ENCODE measurements at regions not wholly inside any gene's neighbourhood (a gene's known extent, or its start where the extent isn't known, plus 50 kb on each side); places are given as distances from the start of the nearest gene placed in this dataset.

DNA sequence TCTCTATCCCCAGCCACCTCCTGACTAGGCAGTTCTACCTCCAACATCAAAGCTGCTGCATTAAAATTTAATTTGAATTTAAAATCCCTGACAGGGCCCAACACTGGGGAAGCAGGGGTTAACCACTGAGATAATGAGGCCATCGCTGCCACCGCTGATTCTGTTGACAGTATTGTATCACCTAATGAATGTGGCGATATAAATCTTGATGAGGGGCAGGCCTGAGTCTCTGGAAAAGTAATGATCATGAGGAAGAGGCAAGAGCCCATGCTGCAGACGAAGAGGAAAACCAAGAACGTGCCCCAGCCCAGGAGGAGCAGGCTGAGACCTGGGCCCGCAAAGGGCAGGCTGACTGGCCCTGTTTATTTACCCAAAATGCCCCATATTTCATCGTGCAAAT, 251.4 kb upstream of the ZFHX3 start:
- H3K36me3 ChIP-seq (ENCODE audit: control insufficient read depth, insufficient read depth, low read length): no peaks in the 10 kb centered on the region
- H3K4me1 ChIP-seq: no peaks in the 10 kb centered on the region
- H3K79me2 ChIP-seq: no peaks in the 10 kb centered on the region
- no peaks in the 10 kb centered on the region for H3K27me3 ChIP-seq (ENCODE audit: control insufficient read depth, insufficient read depth, low read length)
- H2AFZ ChIP-seq: no peak overlapping the region
- TF ChIP-seq, protein P1, sequence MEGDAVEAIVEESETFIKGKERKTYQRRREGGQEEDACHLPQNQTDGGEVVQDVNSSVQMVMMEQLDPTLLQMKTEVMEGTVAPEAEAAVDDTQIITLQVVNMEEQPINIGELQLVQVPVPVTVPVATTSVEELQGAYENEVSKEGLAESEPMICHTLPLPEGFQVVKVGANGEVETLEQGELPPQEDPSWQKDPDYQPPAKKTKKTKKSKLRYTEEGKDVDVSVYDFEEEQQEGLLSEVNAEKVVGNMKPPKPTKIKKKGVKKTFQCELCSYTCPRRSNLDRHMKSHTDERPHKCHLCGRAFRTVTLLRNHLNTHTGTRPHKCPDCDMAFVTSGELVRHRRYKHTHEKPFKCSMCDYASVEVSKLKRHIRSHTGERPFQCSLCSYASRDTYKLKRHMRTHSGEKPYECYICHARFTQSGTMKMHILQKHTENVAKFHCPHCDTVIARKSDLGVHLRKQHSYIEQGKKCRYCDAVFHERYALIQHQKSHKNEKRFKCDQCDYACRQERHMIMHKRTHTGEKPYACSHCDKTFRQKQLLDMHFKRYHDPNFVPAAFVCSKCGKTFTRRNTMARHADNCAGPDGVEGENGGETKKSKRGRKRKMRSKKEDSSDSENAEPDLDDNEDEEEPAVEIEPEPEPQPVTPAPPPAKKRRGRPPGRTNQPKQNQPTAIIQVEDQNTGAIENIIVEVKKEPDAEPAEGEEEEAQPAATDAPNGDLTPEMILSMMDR (IDR thresholded peaks at IDR 0.05): no peak
- no peaks in the 10 kb centered on the region for H3K9me3 ChIP-seq (ENCODE audit: control insufficient read depth, low read length)
- no peak overlapping the region for H3K9ac ChIP-seq
- no peak overlapping the region for H3K4me2 ChIP-seq (ENCODE audit: low read length)
- H3K4me3 ChIP-seq (ENCODE audit: low read depth, low read length): no peak overlapping the region
- no peak overlapping the region for H3K27ac ChIP-seq

DNA sequence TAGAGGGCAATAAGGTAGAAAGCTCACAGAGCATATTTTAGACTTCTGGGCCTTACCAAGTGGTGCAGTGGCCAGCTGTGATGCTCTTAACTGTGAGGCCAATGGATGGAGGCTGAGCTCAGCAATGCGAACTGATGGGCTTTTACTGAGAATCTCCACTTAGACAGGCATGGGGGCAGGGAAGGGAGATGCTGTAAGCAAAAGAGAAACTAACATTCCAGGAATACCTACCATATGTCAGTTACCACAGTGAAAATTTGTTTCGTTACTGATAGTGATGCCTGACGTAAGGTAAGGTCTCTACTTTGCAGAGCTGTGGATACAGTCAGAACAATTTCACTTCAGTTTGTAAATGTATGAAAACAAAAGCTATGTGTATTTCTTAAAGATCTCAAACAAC, 250.6 kb upstream of the ZFHX3 start:
- no peak overlapping the region for H2AFZ ChIP-seq
- H3K4me2 ChIP-seq (ENCODE audit: low read length): no peak overlapping the region
- no peaks in the 10 kb centered on the region for H3K27me3 ChIP-seq (ENCODE audit: control insufficient read depth, insufficient read depth, low read length)
- H3K79me2 ChIP-seq: no peaks in the 10 kb centered on the region
- TF ChIP-seq, protein P1 (IDR thresholded peaks at IDR 0.05): no peak
- H3K36me3 ChIP-seq (ENCODE audit: control insufficient read depth, insufficient read depth, low read length): no peaks in the 10 kb centered on the region
- no peak overlapping the region for H3K9ac ChIP-seq
- H3K4me3 ChIP-seq (ENCODE audit: low read depth, low read length): no peak overlapping the region
- no peak overlapping the region for H3K27ac ChIP-seq
- no peaks in the 10 kb centered on the region for H3K9me3 ChIP-seq (ENCODE audit: control insufficient read depth, low read length)
- no peaks in the 10 kb centered on the region for H3K4me1 ChIP-seq

DNA sequence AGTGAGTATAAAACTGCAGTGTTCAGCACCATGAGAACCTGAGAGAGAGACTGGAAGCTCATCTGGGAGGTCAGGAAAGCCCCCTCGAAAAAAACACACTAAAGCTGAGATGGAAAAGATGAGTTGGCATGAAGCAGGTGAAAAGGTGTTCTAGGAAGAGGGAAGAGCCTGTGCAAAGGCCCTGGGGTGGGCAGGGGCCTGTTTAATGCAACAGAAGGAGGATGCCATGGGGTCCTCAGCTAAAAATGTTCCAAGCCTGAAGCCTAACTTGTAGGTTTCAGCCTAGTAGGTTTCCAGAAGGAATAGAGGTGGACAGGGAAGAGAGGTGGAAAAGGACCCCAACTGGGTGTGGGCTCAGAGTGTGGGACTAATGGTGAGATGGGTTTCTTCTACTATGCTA, 242.3 kb upstream of the ZFHX3 start:
- no peak overlapping the region for H3K4me2 ChIP-seq (ENCODE audit: low read length)
- no peak overlapping the region for H3K4me3 ChIP-seq (ENCODE audit: low read depth, low read length)
- H3K27ac ChIP-seq: no peak overlapping the region
- H3K36me3 ChIP-seq (ENCODE audit: control insufficient read depth, insufficient read depth, low read length): no peaks in the 10 kb centered on the region
- no peak overlapping the region for H3K9ac ChIP-seq
- no peaks in the 10 kb centered on the region for H3K4me1 ChIP-seq
- no peaks in the 10 kb centered on the region for H3K9me3 ChIP-seq (ENCODE audit: control insufficient read depth, low read length)
- H3K79me2 ChIP-seq: no peaks in the 10 kb centered on the region
- H3K27me3 ChIP-seq (ENCODE audit: control insufficient read depth, insufficient read depth, low read length): no peaks in the 10 kb centered on the region
- no peak overlapping the region for H2AFZ ChIP-seq
- TF ChIP-seq, protein P1 (IDR thresholded peaks at IDR 0.05): no peak

DNA sequence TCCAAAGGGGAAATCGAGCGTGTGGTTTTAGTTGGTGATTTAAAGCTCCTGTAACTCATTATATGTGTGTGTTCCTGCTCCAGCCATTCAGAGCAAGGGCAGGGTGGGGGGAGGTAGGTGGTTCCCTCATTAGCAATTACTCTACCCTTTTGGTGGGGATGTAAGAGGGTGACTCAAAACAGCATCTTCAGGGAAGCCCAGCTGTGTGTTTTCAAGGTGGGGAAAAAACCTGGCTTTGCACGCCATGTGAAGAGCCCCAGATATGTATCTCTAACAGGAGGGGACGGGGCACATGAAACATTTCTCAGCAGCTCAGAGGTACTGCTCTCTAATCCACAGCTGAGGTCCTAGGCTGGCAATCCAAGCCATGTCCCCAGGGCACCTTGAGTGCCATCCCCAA, 241.3 kb upstream of the ZFHX3 start:
- no peak overlapping the region for H3K27ac ChIP-seq
- TF ChIP-seq, protein P1 (IDR thresholded peaks at IDR 0.05): no peak
- H3K27me3 ChIP-seq (ENCODE audit: control insufficient read depth, insufficient read depth, low read length): no peaks in the 10 kb centered on the region
- no peaks in the 10 kb centered on the region for H3K4me1 ChIP-seq
- H3K36me3 ChIP-seq (ENCODE audit: control insufficient read depth, insufficient read depth, low read length): no peaks in the 10 kb centered on the region
- H3K9ac ChIP-seq: no peak overlapping the region
- no peak overlapping the region for H3K4me3 ChIP-seq (ENCODE audit: low read depth, low read length)
- H3K79me2 ChIP-seq: no peaks in the 10 kb centered on the region
- no peak overlapping the region for H3K4me2 ChIP-seq (ENCODE audit: low read length)
- no peaks in the 10 kb centered on the region for H3K9me3 ChIP-seq (ENCODE audit: control insufficient read depth, low read length)
- no peak overlapping the region for H2AFZ ChIP-seq

DNA sequence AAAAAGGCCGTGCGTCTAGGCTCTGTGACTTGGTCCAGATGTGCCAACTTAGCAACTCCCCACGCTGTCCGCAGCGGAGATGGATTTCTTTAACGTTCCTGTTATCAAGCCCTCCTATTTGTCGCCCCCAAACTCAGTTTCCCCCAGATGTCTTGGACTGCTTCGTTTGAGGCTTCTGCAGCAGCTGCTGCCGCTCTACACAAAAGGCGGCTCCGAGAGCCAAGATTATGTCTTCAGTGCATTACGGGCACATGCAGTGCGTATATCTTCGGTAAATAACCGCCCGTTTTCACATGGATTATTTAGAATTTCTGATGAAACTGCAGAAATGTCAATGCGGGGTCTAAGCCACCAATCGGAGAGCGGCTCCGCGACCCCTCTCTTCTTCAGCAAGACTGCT, 240.6 kb upstream of the ZFHX3 start:
- no peaks in the 10 kb centered on the region for H3K27me3 ChIP-seq (ENCODE audit: control insufficient read depth, insufficient read depth, low read length)
- H3K79me2 ChIP-seq: no peaks in the 10 kb centered on the region
- no peak overlapping the region for H3K4me3 ChIP-seq (ENCODE audit: low read depth, low read length)
- H3K4me2 ChIP-seq (ENCODE audit: low read length): no peak overlapping the region
- H2AFZ ChIP-seq: no peak overlapping the region
- no peak overlapping the region for H3K27ac ChIP-seq
- no peaks in the 10 kb centered on the region for H3K4me1 ChIP-seq
- no peaks in the 10 kb centered on the region for H3K9me3 ChIP-seq (ENCODE audit: control insufficient read depth, low read length)
- no peak overlapping the region for H3K9ac ChIP-seq
- no peaks in the 10 kb centered on the region for H3K36me3 ChIP-seq (ENCODE audit: control insufficient read depth, insufficient read depth, low read length)
- TF ChIP-seq, protein P1 (IDR thresholded peaks at IDR 0.05): no peak
